Body of pancreas (tissue), 4 donors: ENCODE measurements at regions not wholly inside any gene's neighbourhood (a gene's known extent, or its start where the extent isn't known, plus 50 kb on each side); places are given as distances from the start of the nearest gene placed in this dataset.

Experiments
- ATAC-seq: fragments of 150-250 bp; one replicate; pipeline ENCODE4 v1.9.1; 2016
- DNase-seq, 4 donors: peaks; one replicate each; pipeline ENCODE4 v3.0.0-alpha.2; 2019
- H3K27ac ChIP-seq, 4 donors: fragments of 200-600 bp; sonication (generic); 1 replicate in 3 of 4; 2 replicates in 1 of 4; pipeline versions ENCODE4 v1.5.1 to v1.6.1; 2016 to 2019; ENCODE audit warnings: mild to moderate bottlenecking in 1 of 4, mixed read lengths in 1 of 4, moderate library complexity in 1 of 4
- H3K27me3 ChIP-seq, 2 donors: fragments of 200-600 bp; sonication (generic); one replicate each; pipeline ENCODE4 v1.6.0; 2016; ENCODE audit warnings: mild to moderate bottlenecking in 1 of 2
- H3K36me3 ChIP-seq, 2 donors: fragments of 200-600 bp; sonication (generic); replicated peaks in 1 of 2; 2 replicates each; pipeline ENCODE4 v1.5.1; 2016; ENCODE audit warnings: low read depth in 2 of 2; ENCODE audit not compliant: insufficient read depth in 1 of 2
- H3K4me1 ChIP-seq: fragments of 200-600 bp; sonication (generic); one replicate; pipeline ENCODE4 v1.6.0; 2016
- H3K4me3 ChIP-seq, 2 donors: fragments of 200-600 bp; sonication (generic); 1 replicate in 1 of 2; 2 replicates in 1 of 2; pipeline ENCODE4 v1.5.1; 2016 to 2019
- H3K9me3 ChIP-seq, 3 donors: fragments of 200-600 bp; sonication (generic); 1 replicate in 2 of 3; 2 replicates in 1 of 3; pipeline ENCODE4 v1.5.1; 2016
- POLR2A ChIP-seq, 3 donors: fragments of 450-650 bp; IDR thresholded peaks; one replicate each; pipeline ENCODE4 v1.6.1; 2016; ENCODE audit warnings: antibody characterized with exemption in 3 of 3, mild to moderate bottlenecking in 2 of 3
- WGBS, 2 donors: methylation state at CpG; one replicate each; pipeline ENCODE4 v1.1.5; 2017; 5-methylcytosine and 5-hydroxymethylcytosine counted together
- intact Hi-C: fragments of 100-400 bp; cut with DNase I; formaldehyde crosslinking; loops from one replicate; pipeline ENCODE4 v1.15.1; 2023
- TF ChIP-seq, protein P1 (sequence below), 7 experiments: fragments of 450-650 bp in 4 of 7; fragments of 200-600 bp in 3 of 7; sonication (generic) in 3 of 7; IDR thresholded peaks; one replicate each; pipeline ENCODE4 v1.5.1; 2016 to 2019; ENCODE audit warnings: antibody characterized with exemption in 7 of 7

DNA sequence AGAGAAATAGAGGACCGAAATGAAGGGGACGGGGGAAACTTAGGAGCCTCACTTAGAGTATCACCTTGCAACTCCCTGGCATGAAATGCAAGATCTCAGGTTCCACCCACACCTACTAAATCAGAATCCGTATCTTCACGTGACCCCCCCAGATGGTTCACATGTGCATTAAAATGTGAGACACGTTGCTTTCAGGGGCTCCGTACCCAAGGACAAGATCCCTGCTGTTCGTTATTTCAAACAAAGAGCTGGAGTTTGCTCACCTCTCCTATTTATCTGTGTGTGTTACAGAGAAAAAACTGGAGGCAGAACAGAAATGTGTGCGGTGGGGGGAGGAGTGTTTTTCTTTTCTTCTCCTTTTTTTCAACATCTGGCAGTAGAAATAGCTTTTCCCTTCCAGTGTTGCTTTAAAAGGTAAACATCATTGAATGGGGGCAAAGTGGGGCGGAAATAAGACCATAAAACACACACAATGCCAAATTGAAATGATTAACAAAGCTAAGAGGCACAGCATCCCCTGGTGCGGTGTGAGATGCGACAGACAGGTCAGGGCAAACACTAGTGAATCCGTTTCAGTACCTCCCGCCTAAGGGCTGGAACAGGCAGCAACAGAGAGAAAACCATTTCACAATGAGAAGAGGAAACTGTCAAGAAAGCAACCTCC is 145.4 kb downstream of the SOX9 start:
- DNase-seq = no peak
- no peak for ATAC-seq

DNA sequence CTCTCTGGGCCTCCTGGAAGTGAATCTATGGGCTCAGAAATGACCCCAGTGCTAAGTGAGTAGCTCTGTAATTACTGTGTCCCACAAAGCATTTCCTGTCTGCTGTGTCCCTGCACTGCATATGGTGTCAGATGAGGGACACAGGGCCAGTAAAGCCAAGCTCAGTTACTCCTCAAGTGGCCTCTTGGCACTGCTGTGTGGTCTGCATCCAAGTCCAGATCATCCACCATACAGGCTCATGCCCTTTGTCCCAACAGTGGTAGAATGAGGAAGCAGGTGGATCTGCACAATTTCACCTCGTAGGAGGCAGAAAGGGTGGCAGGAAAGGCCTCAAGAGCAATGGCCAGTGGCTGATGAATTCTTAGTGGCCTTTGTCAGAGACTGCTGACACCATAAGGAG is 146.8 kb downstream of the SOX9 start:
- Histone ChIP-seq H3K4me1 (no peaks in the 10 kb centered on the region), H3K36me3 (no peaks in the 10 kb centered on the region), H3K27me3 (no peaks in the 10 kb centered on the region), H3K27ac (no peak overlapping the region), H3K9me3 (no peaks in the 10 kb centered on the region), H3K4me3 (no peak overlapping the region)
- no peak for TF ChIP-seq POLR2A (IDR thresholded peaks at IDR 0.05)
- TF ChIP-seq, protein P1, sequence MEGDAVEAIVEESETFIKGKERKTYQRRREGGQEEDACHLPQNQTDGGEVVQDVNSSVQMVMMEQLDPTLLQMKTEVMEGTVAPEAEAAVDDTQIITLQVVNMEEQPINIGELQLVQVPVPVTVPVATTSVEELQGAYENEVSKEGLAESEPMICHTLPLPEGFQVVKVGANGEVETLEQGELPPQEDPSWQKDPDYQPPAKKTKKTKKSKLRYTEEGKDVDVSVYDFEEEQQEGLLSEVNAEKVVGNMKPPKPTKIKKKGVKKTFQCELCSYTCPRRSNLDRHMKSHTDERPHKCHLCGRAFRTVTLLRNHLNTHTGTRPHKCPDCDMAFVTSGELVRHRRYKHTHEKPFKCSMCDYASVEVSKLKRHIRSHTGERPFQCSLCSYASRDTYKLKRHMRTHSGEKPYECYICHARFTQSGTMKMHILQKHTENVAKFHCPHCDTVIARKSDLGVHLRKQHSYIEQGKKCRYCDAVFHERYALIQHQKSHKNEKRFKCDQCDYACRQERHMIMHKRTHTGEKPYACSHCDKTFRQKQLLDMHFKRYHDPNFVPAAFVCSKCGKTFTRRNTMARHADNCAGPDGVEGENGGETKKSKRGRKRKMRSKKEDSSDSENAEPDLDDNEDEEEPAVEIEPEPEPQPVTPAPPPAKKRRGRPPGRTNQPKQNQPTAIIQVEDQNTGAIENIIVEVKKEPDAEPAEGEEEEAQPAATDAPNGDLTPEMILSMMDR (IDR thresholded peaks at IDR 0.05) = no peak
- no peak for DNase-seq
- 47% methylated on average over 1 of the region's 1 CpG; no CpG with 5 or more reads in 1 of the 2 donors for WGBS, 2 donors
- no peak for ATAC-seq
- intact Hi-C loops = no loop called here

More for the DNA sequence above, 145.4 kb downstream of the SOX9 start:
- 40 to 44% methylated on average over 13 of the region's 13 CpGs for WGBS, 2 donors
- intact Hi-C loops = no loop called here
- TF ChIP-seq, protein P1 (IDR thresholded peaks at IDR 0.05) = no peak
- TF ChIP-seq POLR2A (IDR thresholded peaks at IDR 0.05) = no peak
- Histone ChIP-seq H3K27me3 (peaks cover 0 to 2% of the 10 kb centered on the region in 2 donors), H3K9me3 (no peaks in the 10 kb centered on the region), H3K4me3 (no peak overlapping the region), H3K4me1 (no peaks in the 10 kb centered on the region), H3K27ac (no peak overlapping the region), H3K36me3 (no peaks in the 10 kb centered on the region)

DNA sequence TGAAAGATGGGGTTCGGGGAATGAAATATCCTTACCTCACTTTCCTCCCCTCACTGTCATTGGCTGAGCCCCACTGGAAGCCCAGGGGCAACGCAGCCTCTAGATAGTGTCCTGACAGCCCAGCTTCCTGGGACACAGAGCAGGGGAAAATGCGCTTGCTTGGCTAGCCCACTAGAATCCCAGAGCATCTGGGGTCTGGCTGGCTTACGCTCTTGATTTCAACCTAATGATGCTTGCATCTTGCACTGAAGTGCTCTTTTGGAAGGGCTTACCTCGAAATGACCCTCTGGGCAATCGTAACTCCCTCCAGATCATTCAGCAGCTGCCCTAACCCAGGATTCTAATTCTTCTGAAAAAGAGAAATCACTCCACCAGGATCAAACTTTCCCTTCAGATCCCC is 147.6 kb downstream of the SOX9 start:
- no peaks in the 10 kb centered on the region for H3K9me3 ChIP-seq
- H3K36me3 ChIP-seq = no peaks in the 10 kb centered on the region
- DNase-seq (no peak), ATAC-seq (no peak)
- H3K27me3 ChIP-seq = no peaks in the 10 kb centered on the region
- TF ChIP-seq, protein P1 (IDR thresholded peaks at IDR 0.05) = no peak
- TF ChIP-seq POLR2A (IDR thresholded peaks at IDR 0.05) = no peak
- WGBS, 2 donors = 73 to 87% methylated on average over 4 to 6 of the region's 6 CpGs
- H3K4me3 ChIP-seq = no peak overlapping the region
- no peak overlapping the region for H3K27ac ChIP-seq
- no peaks in the 10 kb centered on the region for H3K4me1 ChIP-seq
- intact Hi-C loops = no loop called here

DNA sequence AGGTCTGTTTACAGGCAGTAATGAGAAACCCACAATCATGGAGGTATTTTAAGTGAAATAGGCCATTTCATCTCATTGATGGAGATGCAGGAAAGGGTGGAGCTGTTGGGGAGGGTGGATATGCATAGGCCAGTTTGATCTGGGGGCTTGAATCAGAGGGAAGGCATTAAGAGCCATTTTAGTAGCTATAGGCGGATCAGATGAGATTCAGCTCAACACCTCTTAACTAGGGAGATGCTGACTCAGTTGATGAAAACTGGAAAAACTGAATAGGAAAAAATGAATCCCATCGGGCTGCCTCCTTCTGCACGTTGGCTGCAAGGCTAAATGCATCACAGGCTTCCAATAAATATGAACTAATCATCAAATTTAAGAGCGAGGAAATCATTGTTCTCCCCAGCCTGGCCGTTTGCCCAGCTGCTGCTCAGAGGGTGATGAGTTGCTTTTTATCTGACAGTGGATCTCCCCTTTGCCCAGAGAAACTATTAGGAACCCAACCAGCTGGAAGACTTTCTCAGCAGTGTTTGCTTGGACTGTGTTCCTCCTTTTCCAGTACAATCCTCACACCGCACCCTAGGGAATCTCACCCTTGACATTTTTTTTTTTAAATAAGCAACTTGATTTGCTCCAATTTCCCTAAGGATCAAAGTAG is 149.6 kb downstream of the SOX9 start:
- ATAC-seq = no peak
- Histone ChIP-seq H3K27me3 (no peaks in the 10 kb centered on the region), H3K4me3 (no peak overlapping the region), H3K4me1 (no peaks in the 10 kb centered on the region), H3K27ac (no peak overlapping the region), H3K36me3 (no peaks in the 10 kb centered on the region), H3K9me3 (no peaks in the 10 kb centered on the region)
- TF ChIP-seq, protein P1 (IDR thresholded peaks at IDR 0.05) = no peak
- TF ChIP-seq POLR2A (IDR thresholded peaks at IDR 0.05) = no peak
- intact Hi-C loops = no loop called here
- 56 to 62% methylated on average over 6 of the region's 6 CpGs for WGBS, 2 donors
- peak in 2 of 4 donors; percentile 10 to 20 for DNase-seq

DNA sequence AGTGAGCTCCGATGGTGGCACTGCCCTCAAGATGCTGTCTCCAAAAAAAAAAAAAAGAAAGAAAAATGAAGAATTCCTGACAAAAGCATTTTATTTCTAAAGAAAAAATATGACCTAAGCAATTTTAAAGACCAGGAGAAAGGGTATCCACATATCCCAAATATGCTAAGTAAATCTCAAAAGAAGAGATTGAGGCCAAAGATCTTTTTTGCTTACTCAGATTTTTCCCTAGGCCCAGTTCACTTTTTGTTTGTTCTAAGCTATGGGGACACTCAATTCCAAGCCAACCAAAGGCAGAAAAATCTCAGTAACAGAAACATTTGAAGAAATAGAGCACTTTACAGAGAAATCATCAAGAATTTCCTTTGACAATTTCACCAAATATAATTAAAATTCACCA is 150.8 kb downstream of the SOX9 start:
- 88 to 100% methylated on average over 1 of the region's 1 CpG for WGBS, 2 donors
- DNase-seq (no peak), ATAC-seq (no peak)
- intact Hi-C loops = no loop called here
- no peak for TF ChIP-seq POLR2A (IDR thresholded peaks at IDR 0.05)
- TF ChIP-seq, protein P1 (IDR thresholded peaks at IDR 0.05) = no peak
- Histone ChIP-seq H3K9me3 (no peaks in the 10 kb centered on the region), H3K4me1 (no peaks in the 10 kb centered on the region), H3K4me3 (no peak overlapping the region), H3K36me3 (no peaks in the 10 kb centered on the region), H3K27me3 (no peaks in the 10 kb centered on the region), H3K27ac (no peak overlapping the region)
